ENCODE measurements at regions not wholly inside any gene's neighbourhood (a gene's known extent, or its start where the extent isn't known, plus 50 kb on each side); places are given as distances from the start of the nearest gene placed in this dataset.
"Not testable (repeated sequence)": the region's sequence is repeated elsewhere in the genome, so short reads cannot be mapped to it uniquely, and the experiment has no call there.

GRCh38 chr17:22123536-22124281 lies 431.4 kb downstream of the KCNJ18 start:
- DNase-seq, result no peak
- TF ChIP-seq GATA1 (IDR thresholded peaks at IDR 0.05; ENCODE audit: low read depth, low read length) (no peak), POLR2A (IDR thresholded peaks at IDR 0.05; ENCODE audit: low read length) (no peak)

GRCh38 chr17:22128171-22128570 lies 435.8 kb downstream of the KCNJ18 start:
- no peak for DNase-seq
- TF ChIP-seq POLR2A (IDR thresholded peaks at IDR 0.05; ENCODE audit: low read length) (no peak), GATA1 (IDR thresholded peaks at IDR 0.05; ENCODE audit: low read depth, low read length) (no peak)

- DNase-seq, result no peak
- TF ChIP-seq POLR2A (IDR thresholded peaks at IDR 0.05; ENCODE audit: low read length) (no peak), GATA1 (IDR thresholded peaks at IDR 0.05; ENCODE audit: low read depth, low read length) (no peak)
These were observed 436.4 kb downstream of the KCNJ18 start for GRCh38 chr17:22128723-22129122.

- not testable (repeated sequence) for DNase-seq
These were observed 437.6 kb downstream of the KCNJ18 start for GRCh38 chr17:22129920-22130319.

GRCh38 chr17:22131740-22132139 lies 439.4 kb downstream of the KCNJ18 start:
- no peak for DNase-seq
- TF ChIP-seq POLR2A (IDR thresholded peaks at IDR 0.05; ENCODE audit: low read length) (no peak), GATA1 (IDR thresholded peaks at IDR 0.05; ENCODE audit: low read depth, low read length) (no peak)

- no peak for TF ChIP-seq GATA1 (IDR thresholded peaks at IDR 0.05; ENCODE audit: low read depth, low read length)
- TF ChIP-seq POLR2A (IDR thresholded peaks at IDR 0.05; ENCODE audit: low read length), result no peak
- DNase-seq, result no peak
These were observed 446.6 kb downstream of the KCNJ18 start for GRCh38 chr17:22138861-22139469.

GRCh38 chr17:22142091-22142490 lies 449.8 kb downstream of the KCNJ18 start:
- TF ChIP-seq POLR2A (IDR thresholded peaks at IDR 0.05; ENCODE audit: low read length) (no peak), GATA1 (IDR thresholded peaks at IDR 0.05; ENCODE audit: low read depth, low read length) (no peak)
- no peak for DNase-seq

- DNase-seq, result no peak
- TF ChIP-seq POLR2A (IDR thresholded peaks at IDR 0.05; ENCODE audit: low read length) (no peak), GATA1 (IDR thresholded peaks at IDR 0.05; ENCODE audit: low read depth, low read length) (no peak)
These were observed 453.4 kb downstream of the KCNJ18 start for GRCh38 chr17:22145605-22146178.

GRCh38 chr17:22158364-22158763 lies 466.0 kb downstream of the KCNJ18 start:
- no peak for DNase-seq
- TF ChIP-seq POLR2A (IDR thresholded peaks at IDR 0.05; ENCODE audit: low read length), result no peak
- TF ChIP-seq GATA1 (IDR thresholded peaks at IDR 0.05; ENCODE audit: low read depth, low read length), result no peak

- DNase-seq, result no peak
- TF ChIP-seq GATA1 (IDR thresholded peaks at IDR 0.05; ENCODE audit: low read depth, low read length) (no peak), POLR2A (IDR thresholded peaks at IDR 0.05; ENCODE audit: low read length) (no peak)
These were observed 469.1 kb downstream of the KCNJ18 start for GRCh38 chr17:22161376-22161775.

- no peak for DNase-seq
- TF ChIP-seq POLR2A (IDR thresholded peaks at IDR 0.05; ENCODE audit: low read length), result no peak
- TF ChIP-seq GATA1 (IDR thresholded peaks at IDR 0.05; ENCODE audit: low read depth, low read length), result no peak
These were observed 479.3 kb downstream of the KCNJ18 start for GRCh38 chr17:22171631-22172030.

GRCh38 chr17:22193113-22193512 lies 500.8 kb downstream of the KCNJ18 start:
- no peak for DNase-seq
- TF ChIP-seq GATA1 (IDR thresholded peaks at IDR 0.05; ENCODE audit: low read depth, low read length), result no peak
- TF ChIP-seq POLR2A (IDR thresholded peaks at IDR 0.05; ENCODE audit: low read length), result no peak

GRCh38 chr17:22200187-22200586 lies 507.9 kb downstream of the KCNJ18 start:
- not testable (repeated sequence) for DNase-seq

- no peak for DNase-seq
- TF ChIP-seq GATA1 (IDR thresholded peaks at IDR 0.05; ENCODE audit: low read depth, low read length) (no peak), POLR2A (IDR thresholded peaks at IDR 0.05; ENCODE audit: low read length) (no peak)
These were observed 510.4 kb downstream of the KCNJ18 start for GRCh38 chr17:22202702-22203101.

GRCh38 chr17:22203208-22203715 lies 510.9 kb downstream of the KCNJ18 start:
- no peak for DNase-seq
- no peak for TF ChIP-seq POLR2A (IDR thresholded peaks at IDR 0.05; ENCODE audit: low read length)
- no peak for TF ChIP-seq GATA1 (IDR thresholded peaks at IDR 0.05; ENCODE audit: low read depth, low read length)

- not testable (repeated sequence) for DNase-seq
These were observed 511.8 kb downstream of the KCNJ18 start for GRCh38 chr17:22204076-22204475.

GRCh38 chr17:22210212-22210611 lies 517.9 kb downstream of the KCNJ18 start:
- not testable (repeated sequence) for DNase-seq

GRCh38 chr17:22213169-22213568 lies 520.8 kb downstream of the KCNJ18 start:
- not testable (repeated sequence) for DNase-seq
